GM21528 (cell line): ENCODE measurements at regions not wholly inside any gene's neighbourhood (a gene's known extent, or its start where the extent isn't known, plus 50 kb on each side); places are given as distances from the start of the nearest gene placed in this dataset.
"Not testable (repeated sequence)": the region's sequence is repeated elsewhere in the genome, so short reads cannot be mapped to it uniquely, and the experiment has no call there.

Experiments
- ATAC-seq: cut with Tn5 transposase; IDR thresholded peaks from one replicate; pipeline ENCODE4 v1.9.1; 2021; ENCODE audit warnings: mild to moderate bottlenecking, moderate library complexity; ENCODE audit not compliant: unreplicated experiment, low FRiP score

GRCh38 chr12:25889185-25889584 lies 69.3 kb upstream of the RASSF8 start:
- ATAC-seq = no peak

DNA sequence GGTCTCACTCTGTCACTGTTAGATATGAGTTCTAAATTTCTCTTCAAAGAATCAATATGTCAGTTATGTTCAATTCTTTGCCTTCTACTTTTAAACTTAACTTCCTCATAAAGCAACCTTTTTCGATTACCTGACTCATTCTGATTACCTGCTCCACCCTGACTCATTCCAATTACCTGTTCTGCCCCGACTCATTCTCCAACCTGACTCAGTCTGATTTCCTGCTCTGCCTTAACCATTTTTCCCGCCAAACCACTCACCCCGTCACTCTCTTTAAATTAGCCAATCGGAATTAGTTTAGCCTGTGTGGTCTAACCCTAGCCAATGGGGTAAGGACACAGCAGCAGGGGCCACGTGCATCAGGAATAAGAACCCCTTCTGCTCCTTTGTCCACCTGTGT lies 67.4 kb upstream of the RASSF8 start:
- not testable (repeated sequence) for ATAC-seq

DNA sequence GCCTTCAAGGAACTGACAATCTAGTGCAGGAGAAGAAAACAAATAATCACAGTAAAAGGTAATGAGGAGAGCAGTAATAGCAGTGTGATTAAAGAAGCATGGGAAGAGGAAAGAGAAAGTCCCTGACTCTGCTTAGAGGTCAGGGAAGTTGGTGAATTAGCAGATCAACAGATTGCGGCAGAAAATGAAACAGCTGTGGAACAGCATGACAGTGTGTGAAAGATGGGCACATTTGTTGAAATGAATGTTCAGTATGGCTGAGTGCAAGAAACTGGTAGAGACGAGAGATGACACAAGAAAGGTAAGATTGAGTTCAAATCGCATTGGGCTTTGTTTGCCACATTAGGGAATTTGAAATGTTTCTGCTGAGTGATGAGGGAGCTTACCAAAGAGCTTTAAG lies 63.7 kb upstream of the RASSF8 start:
- no peak for ATAC-seq

- no peak for ATAC-seq
These were observed 61.5 kb upstream of the RASSF8 start for GRCh38 chr12:25896981-25897380.

DNA sequence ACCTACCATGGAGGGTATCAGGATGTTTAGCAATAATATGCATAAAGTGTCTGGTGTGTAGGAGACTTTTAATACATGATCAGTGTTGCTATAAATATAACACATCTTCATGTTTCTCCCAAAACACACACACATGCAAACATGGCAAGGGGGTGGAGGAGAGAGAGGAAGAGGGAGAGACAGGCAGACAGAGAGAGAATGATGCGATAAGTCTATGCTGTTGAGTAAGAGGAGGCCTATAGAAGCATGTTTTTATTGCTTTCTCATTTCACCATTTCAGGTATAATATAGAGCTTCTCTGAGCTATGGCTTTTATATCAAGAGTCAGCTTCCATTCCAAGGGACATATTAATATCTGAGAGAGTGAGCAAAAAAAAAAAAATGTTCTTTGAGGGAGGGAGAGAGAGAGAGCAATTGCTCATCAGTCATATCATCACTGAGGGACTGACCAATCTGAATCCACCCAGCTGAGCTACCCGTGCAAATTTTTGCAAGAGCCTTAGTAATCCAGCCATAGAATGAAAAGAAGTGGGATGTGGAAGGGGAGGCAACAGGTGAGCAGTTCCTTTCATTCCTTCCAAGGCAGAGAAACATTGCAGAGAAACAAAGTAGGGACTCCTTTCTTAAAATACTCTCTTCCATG lies 54.8 kb upstream of the RASSF8 start:
- ATAC-seq = no peak

DNA sequence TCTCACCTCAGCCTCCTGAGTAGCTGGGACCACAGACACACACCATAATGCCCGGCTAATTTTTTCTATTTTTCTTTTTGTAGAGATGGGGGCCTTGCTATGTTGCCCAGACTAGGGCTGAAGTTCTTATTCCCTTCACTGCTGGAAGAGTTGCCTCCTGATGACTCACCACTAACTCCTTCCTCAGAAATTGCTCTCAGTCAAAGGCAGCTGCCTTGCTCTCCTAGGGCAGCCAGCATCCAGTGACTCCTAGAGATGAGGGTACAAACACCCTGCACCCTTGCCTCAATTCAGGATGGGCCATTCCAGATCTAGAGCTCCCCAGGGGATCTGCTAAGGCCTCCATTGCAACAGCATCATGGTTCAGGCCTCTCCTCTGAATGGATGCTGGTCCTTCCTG lies 54.0 kb upstream of the RASSF8 start:
- no peak for ATAC-seq

DNA sequence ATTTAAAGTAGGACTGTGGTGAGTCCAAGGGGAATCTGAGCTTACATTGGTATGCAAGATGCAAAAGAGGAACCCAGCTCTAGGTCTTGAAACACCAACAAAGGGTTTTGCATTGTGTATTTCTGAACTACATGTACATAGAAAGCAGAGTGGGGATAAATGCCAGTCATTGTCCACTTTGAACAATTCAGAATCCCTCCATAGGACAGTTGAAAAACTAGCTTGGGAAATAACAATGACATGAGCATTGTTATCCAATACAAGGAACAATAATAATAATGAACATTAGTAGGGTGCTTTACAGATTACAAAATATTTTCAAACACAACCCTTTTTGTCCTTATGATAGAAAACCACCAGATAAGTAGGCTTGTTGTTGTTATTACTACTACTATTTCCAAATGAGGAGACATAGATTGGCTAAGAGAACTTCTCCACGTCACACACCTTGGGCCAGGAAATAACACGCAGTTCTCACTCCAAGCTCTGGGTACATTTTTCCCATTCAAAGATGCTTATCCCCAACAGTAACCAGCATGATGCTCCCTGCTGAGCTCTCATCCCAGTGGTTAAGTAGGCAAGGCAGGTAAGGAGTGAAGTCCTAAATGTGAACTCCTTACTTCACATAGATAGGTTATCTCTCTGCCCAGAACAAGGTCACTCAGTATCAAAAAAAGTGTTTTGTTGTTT lies 51.7 kb upstream of the RASSF8 start:
- no peak for ATAC-seq
